Left renal cortex interstitium (tissue), 4 donors: ENCODE measurements at regions not wholly inside any gene's neighbourhood (a gene's known extent, or its start where the extent isn't known, plus 50 kb on each side); places are given as distances from the start of the nearest gene placed in this dataset.
A peak's percentile ranks its signal among the peaks of the same experiment; 100 is the strongest.
"Not testable (repeated sequence)": the region's sequence is repeated elsewhere in the genome, so short reads cannot be mapped to it uniquely, and the experiment has no call there.

ENCODE experiments used
- DNase-seq, 4 donors: peaks; one replicate each; pipeline ENCODE4 v3.0.0-alpha.2; 2013; ENCODE audit warnings: low read depth in 4 of 4, low spot score in 2 of 4, missing footprints in 1 of 4

DNA sequence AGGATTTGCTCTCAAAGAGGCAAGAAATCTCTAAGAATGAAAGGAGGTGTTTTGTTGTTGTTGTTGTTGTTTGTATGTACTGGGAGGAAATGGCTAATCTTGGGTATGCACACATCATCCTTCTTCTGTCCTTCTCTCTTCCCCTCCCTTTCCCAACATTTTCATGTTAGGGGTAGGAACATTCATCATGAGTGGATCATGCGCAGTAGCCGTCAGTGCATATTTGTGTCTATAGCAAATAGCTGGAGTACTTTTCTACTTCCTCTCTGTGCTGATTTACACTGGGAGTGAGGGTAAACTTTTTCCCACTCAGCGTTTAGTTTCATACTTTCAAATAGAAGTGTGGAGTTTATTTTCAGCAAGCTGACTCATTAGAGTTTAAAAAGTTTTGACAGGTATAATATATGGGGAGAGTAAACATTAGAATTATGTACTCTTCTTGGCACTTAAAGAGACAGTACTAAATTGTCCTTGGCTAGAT is 80.5 kb upstream of the PRKG1 start:
- DNase-seq, result peak in 1 of 4 donors; percentile 48

DNA sequence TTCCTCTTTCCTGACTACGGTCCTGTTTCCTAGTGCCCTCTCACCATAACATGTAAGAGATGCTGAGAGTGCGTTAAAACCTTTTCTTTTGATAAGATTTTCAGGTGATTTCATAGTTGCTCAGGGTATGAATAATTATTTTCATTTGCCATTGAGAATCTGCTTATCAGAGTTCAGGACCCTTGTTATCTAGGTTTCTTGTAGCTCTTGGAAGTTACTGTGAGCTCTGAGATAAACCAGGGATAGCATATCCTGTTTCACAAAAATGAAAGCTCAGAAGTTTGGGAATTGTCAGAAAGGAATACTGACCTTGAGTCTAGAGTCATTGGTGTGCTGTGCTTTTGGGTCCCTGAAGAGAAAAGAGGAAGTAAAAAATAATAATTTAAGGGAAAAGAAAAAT is 76.8 kb upstream of the PRKG1 start:
- no peak for DNase-seq

DNA sequence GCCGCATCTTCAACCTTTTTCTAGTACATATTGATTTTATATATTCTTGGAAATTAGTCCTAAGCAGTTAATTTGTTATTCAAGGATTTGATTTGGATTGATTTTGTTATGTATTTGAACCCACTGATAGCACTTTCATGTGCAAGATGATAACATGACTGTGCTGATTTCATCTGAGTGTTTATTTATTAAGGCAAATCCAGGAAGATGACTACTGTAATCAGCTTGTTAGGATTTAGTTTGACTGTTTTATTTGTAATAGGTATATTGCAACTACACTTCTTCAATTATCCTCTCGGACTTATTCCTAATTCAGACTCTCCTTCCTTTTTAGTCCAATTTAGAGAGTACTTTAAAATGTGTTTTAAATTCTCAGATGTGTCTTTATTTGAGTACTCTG is 75.1 kb upstream of the PRKG1 start:
- no peak for DNase-seq

DNA sequence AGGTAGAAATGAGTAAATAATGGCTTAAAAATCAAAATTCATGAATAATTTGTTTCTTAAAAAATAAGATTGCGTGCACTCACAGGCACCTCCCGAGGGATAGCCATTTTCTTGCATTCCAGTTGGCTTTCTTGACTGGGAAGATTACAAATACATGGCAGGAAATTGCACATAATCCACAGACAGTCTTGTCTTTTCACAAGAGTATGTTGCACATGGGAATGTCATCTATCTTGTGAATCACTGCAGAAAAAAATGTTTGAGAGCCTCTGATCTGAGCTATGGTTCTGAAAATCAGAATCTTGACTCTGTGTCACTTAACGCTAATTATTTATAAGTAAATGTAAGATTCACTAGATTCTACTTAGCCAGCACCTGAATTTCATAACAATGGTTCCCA is 74.1 kb upstream of the PRKG1 start:
- DNase-seq, result no peak

DNA sequence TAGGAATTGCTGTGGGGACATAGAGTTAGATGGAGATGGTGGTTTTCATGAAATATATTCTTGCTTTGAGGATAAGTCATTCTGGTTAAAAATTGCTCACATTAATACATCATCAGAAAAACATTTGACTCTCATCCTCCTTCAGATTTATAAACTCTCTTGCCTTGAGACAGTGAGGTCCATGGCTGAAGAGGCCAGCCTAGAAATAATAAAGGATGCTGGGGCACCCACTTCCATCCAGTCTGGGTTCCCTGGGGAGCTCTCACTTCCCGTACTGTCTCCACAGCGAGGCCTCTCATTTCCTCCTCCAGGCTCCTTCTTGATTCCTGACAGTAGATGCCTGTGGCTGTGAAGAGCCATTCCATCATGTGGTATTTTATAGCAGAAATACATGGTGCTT is 73.3 kb upstream of the PRKG1 start:
- DNase-seq, result no peak

DNA sequence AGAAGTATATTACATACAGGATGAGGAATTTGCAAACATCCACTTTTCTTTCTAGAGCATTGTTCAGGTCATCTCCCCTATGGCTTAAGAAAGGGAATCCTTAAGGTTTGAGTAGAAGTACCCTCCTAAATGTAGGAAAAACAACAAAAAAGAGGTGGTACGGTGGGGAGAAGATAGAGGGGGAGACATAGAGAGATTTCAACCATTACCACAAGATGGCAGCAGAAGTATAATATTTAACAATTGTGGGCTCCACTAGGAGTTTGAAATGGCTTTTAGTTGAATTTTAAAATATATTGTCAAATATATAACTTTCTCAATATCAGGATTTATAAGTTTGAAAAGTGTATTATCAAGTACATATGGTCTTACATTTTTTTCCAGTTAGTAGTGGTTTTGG is 72.7 kb upstream of the PRKG1 start:
- DNase-seq, result no peak

DNA sequence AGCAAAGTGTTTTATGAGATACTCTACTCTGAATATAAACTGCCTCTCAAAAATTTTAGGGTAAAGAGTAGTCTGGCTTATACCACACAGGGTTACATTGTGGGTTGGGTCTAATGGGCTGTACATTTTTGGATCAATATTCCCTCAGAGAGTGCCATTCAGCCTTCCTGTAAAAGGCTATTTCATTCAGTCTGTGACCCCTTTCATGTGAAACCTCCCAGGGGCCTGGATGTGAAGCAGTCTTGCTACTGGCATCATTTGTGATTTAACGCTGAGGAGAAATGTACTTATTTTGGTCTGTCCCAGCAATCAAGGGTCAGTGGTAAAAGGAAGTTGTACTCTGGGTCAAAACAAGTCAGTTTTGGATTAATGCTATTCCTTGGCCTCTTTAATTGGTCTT is 71.8 kb upstream of the PRKG1 start:
- no peak for DNase-seq

DNA sequence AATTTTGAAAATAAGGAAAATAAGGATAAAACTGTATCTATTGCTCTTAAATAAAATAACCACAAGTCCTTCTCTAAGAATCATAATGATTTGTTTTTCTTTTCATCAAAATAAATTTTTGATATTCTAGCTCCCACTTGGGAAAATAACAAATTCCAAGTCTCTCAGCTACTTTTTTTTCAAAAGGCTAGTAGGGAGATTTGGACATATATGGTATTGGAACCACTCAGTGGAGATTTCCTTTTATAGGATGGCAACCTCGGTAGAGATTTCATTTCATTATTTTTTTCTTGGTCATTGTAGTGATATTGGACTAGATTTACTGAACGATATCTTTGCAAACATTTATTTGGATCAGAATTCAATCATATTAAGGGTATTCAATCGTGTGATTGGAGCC is 69.5 kb upstream of the PRKG1 start:
- no peak for DNase-seq

DNA sequence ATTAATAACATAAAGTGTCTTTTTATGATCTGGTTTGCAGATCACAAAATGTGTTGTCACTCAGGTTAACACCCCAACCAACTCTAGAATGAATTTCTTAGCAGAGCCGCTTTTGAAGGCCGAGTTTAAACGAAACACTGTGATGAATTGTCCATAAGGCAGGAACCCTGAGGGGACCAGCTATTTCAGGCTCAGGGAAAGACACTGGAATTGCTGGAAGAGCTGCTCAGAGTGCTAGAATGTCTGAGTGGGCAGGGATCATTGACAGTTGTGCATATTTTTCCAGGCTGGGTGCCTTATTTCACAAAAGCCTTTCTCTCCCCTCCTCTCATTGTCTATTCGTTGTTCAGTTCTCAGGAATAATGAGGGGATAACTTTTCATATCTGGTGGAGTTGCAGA is 68.7 kb upstream of the PRKG1 start:
- no peak for DNase-seq

DNA sequence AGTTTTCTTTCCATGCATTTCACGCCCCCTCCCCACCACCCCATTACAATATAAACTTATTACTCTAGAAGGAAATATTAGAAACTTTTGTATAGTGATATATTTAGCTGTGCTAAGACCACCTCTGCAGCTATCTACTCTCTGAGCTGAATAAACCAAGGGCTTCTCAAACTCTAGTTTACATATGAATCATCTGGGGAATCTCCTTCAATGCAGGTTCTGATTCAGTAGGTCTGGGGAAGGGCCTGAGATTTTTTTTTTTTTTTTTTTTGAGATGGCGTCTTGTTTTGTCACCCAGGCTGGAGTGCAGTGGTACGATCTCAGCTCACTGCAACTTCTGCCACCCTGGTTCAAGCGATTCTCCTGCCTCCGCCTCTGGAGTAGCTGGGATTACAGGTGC is 67.6 kb upstream of the PRKG1 start:
- DNase-seq, result no peak

DNA sequence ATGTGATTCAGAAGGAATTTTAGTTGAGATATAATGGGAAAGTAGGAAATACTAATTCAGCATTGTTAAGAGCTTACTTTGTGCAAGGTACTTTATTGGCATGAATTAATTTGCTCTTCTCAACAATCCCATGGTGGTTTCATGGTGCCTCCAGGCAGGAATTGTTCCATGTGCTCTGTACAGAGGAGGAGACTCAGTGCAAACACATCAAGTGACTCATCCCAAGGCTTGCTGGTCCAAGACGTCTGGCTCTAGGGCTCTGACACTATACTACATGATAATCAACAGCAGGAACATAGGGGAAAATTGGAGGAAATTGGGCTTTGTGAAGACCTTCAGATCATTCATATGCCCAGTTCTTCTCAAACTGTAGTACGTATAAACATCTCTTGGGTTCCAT is 66.5 kb upstream of the PRKG1 start:
- no peak for DNase-seq

DNA sequence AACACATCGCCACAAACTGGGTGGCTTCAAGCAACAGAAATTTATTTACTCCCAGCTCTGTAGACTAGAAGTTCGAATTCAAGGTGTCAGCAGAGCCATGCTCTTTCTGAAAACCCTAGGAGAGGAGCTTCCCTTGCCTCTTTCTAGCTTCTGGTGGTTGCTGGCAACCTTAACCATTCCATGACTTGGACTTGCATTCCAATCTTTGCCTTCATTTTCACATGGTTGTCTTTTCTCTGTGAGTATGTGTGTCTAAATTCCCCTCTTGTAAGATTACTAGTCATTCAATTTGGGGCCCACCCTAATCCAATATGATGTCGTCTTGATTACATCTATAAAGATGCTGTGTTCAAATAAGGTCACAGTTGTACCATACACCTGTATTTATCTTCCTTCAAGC is 65.9 kb upstream of the PRKG1 start:
- no peak for DNase-seq

DNA sequence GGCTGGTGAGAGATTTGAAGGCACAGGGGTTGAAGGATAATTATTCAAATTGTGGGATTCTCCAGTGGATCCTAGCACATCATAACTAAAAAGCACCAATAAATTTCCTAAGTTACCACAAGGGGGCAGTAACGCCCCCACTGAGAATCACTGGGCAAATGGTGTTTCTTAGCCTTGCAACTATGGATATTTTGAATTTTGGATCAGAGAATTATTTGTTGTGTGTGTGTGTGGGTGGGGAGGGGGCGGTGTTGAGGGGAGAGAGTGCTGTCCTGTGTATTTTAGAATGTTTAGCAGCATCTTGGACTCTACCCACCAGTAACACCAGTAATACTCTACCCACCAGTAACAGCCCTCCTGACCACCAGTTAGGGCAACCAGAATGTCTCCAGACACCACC is 63.3 kb upstream of the PRKG1 start:
- DNase-seq, result no peak

DNA sequence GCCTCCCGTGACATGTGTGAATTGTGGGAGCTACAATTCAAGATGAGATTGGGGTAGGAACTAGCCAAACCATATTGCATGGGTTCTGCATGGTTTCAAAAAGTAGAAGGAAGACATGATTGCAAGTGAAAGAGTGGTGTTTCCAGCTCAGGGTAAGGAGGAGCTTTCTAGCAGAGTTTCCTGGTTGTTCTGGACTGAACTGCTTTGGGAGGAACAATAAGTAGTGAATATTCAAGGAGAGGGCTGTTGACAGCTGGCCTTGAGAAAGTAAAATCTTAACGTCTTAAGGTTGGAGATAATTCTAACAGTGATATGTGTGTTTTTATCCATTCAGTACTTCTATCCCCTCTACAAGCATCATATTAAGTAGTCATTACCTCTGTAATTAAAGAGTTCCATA is 62.2 kb upstream of the PRKG1 start:
- DNase-seq, result no peak

DNA sequence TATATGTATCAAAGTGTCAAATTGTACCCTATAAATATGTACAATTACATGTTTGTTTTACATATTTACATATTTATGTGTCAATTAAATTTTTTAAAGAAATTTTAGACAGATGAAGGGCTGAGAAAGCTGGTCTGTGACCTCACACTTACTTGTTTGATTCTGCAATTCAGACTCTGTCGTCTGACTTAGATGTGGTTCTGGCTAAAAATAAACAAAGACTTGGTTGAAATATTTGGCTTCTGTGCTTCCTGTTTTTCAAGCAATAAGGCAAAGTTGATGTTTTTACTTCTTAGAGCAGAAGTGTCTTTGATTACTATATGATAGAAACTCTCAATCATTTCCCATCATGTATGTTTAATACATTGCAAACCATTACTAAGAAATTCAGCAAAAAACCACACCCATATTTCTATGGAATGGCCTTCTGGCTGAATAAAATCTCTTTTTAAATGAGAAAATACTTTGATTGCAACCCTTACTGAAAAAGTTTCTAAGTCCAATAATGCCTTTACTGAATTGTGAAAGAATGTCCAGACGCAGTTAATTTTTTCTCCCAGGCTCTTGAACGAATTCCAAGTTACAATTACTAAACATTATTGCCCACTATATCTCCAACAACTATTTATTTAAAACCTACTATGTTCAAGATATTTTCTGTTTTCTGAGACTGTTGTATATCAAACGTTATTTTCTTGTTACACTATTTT is 59.5 kb upstream of the PRKG1 start:
- DNase-seq, result no peak

DNA sequence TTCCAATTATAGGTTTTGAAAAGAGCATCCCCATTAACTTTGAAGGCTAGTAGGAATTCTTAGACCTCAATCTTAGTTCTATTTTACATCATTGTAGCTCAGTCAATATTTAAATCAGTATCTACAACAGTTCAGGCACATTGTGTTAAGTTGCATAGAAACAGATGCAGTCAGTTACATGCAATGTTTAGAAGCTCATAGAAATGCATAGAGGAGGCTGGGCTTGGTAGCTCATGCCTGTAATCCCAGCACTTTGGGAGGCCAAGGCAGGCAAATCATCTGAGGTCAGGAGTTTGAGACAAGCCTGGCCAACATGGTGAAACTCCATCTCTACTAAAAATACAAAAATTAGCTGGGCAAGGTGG is 58.9 kb upstream of the PRKG1 start:
- not testable (repeated sequence) for DNase-seq

DNA sequence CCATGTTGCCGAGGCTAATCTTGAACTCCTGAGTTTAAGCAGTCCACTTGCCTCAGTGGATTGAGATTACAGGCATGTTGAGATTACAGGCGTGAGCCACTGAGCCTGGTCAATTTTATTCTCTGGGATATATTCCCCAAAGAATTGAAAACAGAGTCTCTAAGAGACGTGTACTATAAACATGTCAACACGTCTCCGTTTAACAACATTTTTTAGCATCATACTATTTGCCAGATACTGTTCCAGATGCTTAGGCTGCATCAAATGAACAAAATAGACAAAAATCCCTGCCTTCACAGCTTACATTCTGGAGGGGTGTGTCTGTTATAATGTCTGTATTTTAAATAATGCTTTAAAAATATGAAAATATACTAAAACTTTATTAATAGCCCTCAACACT is 54.1 kb upstream of the PRKG1 start:
- DNase-seq, result no peak

DNA sequence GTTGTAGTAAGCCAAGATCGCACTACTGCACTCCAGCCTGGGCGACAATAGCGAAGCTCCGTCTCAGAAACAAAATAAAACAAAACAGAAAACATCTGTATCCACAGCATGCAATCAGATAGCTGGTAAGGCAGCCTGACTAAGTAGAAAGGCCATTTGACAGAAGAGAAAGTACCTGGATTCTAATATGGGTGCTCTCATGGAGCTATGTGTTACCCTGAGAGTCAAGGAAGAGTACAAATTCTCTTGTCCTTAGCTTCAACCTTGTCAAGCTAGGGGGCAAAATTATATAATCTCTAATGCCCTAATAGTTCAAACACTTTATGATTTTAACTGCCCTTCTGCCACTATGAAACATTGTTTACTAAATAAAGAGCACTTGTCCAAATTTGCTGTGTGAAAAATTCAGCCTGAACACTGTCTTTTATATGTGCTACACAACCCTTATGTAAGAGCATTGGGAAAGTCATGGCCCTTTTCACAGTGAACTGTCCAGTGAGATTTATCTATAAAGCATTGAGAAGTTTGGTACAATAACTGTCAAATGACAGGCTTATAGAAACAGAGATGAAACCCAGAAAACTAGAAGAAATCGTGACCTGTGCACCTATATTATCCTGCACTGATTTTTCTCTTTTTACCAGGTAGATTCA is 51.2 kb upstream of the PRKG1 start:
- DNase-seq, result no peak

DNA sequence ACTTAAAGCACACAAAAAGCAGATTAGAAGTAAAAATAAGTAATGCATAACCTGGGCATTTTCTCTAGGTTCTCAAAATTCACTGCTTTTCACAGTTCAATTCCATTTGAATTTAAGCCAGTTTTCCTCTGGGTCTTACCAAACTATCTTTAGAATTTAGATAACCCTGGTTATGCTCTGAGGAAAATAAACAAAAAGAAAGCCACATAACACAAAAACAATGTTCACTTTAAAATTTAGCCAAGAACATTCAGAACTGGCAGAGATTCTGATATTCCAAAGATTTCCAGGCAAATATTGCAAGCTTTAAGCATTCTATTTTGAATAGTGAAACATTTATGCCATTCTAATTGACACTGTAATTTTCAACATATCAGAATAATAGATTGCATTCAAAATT is 50.7 kb upstream of the PRKG1 start:
- DNase-seq, result no peak
